ENCODE measurements at regions not wholly inside any gene's neighbourhood (a gene's known extent, or its start where the extent isn't known, plus 50 kb on each side); places are given as distances from the start of the nearest gene placed in this dataset.

DNA sequence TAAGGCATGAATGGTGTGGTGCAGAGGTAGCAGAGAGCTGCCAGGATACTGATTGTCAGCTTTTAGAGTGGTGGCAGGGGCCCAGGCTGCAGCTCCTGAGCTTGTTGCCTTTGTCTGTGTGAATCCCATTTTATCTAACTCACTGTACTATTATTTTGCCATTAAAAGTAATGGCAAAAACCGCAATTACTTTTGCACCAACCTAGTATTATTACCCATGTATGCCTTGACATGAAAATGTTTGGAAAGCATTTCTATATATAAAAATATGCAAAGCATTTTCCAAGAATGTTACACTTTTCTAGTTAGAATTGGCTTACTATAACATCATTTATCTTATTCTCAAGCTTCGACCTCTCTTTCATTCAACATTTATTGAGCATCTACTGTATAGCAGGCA is 308.1 kb upstream of the MYOCD start:
- no peaks in the 10 kb centered on the region for H3K36me3 ChIP-seq
- H3K4me1 ChIP-seq = no peaks in the 10 kb centered on the region
- H3K27me3 ChIP-seq = no peaks in the 10 kb centered on the region
- no peaks in the 10 kb centered on the region for H3K9me3 ChIP-seq
- no peak overlapping the region for H3K27ac ChIP-seq
- DNase-seq (ENCODE audit: low spot score in 2 of 2) = no peak
- TF ChIP-seq POLR2AphosphoS5 (IDR thresholded peaks at IDR 0.05) (no peak), POLR2A (IDR thresholded peaks at IDR 0.05) (no peak)
- TF ChIP-seq, protein P1, sequence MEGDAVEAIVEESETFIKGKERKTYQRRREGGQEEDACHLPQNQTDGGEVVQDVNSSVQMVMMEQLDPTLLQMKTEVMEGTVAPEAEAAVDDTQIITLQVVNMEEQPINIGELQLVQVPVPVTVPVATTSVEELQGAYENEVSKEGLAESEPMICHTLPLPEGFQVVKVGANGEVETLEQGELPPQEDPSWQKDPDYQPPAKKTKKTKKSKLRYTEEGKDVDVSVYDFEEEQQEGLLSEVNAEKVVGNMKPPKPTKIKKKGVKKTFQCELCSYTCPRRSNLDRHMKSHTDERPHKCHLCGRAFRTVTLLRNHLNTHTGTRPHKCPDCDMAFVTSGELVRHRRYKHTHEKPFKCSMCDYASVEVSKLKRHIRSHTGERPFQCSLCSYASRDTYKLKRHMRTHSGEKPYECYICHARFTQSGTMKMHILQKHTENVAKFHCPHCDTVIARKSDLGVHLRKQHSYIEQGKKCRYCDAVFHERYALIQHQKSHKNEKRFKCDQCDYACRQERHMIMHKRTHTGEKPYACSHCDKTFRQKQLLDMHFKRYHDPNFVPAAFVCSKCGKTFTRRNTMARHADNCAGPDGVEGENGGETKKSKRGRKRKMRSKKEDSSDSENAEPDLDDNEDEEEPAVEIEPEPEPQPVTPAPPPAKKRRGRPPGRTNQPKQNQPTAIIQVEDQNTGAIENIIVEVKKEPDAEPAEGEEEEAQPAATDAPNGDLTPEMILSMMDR (IDR thresholded peaks at IDR 0.05) = no peak
- H3K4me3 ChIP-seq = no peak overlapping the region
- 88% methylated on average over 2 of the region's 2 CpGs for WGBS

DNA sequence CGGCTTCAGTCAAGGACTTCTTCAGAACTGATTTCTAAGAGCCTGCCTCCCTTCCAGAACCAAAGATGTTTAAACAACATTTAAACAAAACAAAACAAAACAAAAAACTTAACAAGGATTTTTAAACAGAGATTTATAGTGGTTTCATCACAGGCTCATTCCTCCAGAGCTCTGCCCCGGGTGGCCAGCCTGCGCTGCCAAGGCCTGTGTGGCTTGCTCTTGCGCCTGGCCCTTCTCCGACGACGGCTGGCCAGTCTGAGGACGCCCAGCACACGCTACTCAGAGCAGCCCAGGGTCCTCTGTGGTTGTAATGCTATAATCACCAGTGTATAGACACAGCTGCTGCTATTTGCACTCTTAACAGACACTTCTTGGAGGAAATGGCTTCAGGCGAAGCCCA is 307.2 kb upstream of the MYOCD start:
- Histone ChIP-seq H3K27ac (no peak overlapping the region), H3K9me3 (no peaks in the 10 kb centered on the region), H3K4me3 (no peak overlapping the region), H3K36me3 (no peaks in the 10 kb centered on the region), H3K4me1 (no peaks in the 10 kb centered on the region), H3K27me3 (no peaks in the 10 kb centered on the region)
- TF ChIP-seq POLR2AphosphoS5 (IDR thresholded peaks at IDR 0.05) (no peak), EP300 (IDR thresholded peaks at IDR 0.05) (no peak), POLR2A (IDR thresholded peaks at IDR 0.05) (no peak)
- TF ChIP-seq, protein P1 (IDR thresholded peaks at IDR 0.05) = no peak
- DNase-seq (ENCODE audit: low spot score in 2 of 2) = no peak
- 75% methylated on average over 10 of the region's 10 CpGs for WGBS

DNA sequence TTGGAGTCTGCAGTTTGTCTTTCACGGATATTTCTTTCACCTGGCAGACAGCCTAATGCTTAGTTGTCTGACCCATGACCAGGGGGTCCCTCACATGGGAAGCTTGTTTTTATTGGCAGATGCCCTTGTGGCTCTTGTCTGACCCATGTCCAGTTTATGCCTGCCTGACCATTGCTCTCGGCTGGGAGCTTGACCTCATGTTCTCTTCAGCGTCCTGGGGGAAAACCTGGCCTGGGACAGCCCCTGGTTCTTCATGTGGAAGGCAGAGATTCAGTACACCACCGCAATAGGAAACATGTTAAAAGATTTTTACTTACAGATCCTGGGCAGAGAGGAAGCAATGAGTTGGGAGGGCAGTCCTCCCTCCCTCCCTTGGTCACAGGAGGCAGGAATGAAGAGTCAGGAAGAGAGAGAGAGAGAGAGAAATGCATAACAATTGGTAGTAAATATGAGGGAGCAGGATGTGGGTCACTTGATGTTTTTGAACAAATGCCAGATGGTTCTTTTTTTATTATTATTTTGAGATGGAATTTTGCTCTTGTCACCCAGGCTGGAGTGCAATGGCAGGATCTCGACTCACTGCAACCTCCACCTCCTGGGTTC is 302.7 kb upstream of the MYOCD start:
- H3K27me3 ChIP-seq = no peaks in the 10 kb centered on the region
- DNase-seq (ENCODE audit: low spot score in 2 of 2) = no peak
- TF ChIP-seq POLR2A (IDR thresholded peaks at IDR 0.05) (no peak), POLR2AphosphoS5 (IDR thresholded peaks at IDR 0.05) (no peak), EP300 (IDR thresholded peaks at IDR 0.05) (no peak)
- TF ChIP-seq, protein P1 (IDR thresholded peaks at IDR 0.05) = no peak
- 63% methylated on average over 5 of the region's 5 CpGs for WGBS
- H3K4me1 ChIP-seq = no peaks in the 10 kb centered on the region
- H3K4me3 ChIP-seq = no peak overlapping the region
- no peaks in the 10 kb centered on the region for H3K9me3 ChIP-seq
- no peak overlapping the region for H3K27ac ChIP-seq
- no peaks in the 10 kb centered on the region for H3K36me3 ChIP-seq

DNA sequence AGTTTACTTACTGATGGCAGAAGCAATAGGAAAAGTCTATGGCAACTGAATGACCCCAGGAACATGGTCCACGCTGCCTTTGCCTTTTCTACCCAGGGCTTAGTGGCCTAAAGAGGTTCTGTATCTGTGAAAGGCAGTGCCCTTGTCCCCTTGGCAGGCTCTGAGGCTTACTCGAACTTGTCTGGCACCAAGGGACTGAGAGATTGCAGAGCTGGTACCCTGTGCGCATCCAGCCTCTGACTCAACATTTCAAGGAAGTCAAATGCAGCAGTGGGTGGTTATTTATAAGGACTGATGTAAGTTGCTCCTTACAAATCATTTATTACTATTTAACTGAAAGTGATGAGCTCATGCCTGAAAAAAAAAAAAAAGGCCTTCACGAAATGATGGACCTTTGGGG is 299.9 kb upstream of the MYOCD start:
- 69% methylated on average over 4 of the region's 4 CpGs for WGBS
- H3K9me3 ChIP-seq = no peaks in the 10 kb centered on the region

DNA sequence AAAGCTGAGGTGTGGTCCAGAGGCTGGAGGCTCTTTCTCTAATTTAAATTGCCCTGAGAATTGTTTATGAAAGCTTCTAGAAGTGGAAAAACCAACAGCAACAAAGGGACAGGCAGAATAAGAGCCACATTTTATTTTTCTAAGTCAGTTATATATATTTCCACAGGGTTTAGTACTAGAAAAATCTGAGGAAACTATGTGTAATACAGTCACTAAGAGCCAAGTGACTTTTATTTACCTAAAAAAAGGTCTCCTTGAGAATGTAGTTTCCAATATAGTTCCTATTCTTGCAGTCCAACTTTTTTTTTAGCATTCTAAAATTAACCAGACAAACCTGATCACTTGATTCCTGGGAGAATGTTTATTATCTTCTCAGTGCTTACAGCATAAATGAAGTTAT is 296.6 kb upstream of the MYOCD start:
- DNase-seq (ENCODE audit: low spot score in 2 of 2) = no peak
- H3K27me3 ChIP-seq = no peaks in the 10 kb centered on the region
- TF ChIP-seq POLR2A (IDR thresholded peaks at IDR 0.05) = no peak
- TF ChIP-seq POLR2AphosphoS5 (IDR thresholded peaks at IDR 0.05) = no peak
- no peak for TF ChIP-seq EP300 (IDR thresholded peaks at IDR 0.05)
- TF ChIP-seq, protein P1 (IDR thresholded peaks at IDR 0.05) = no peak
- no peak overlapping the region for H3K27ac ChIP-seq
- no peak overlapping the region for H3K4me3 ChIP-seq
- H3K4me1 ChIP-seq = no peaks in the 10 kb centered on the region
- no peaks in the 10 kb centered on the region for H3K36me3 ChIP-seq
- H3K9me3 ChIP-seq = no peaks in the 10 kb centered on the region

More for the DNA sequence above, 299.9 kb upstream of the MYOCD start:
- Histone ChIP-seq H3K4me1 (no peaks in the 10 kb centered on the region), H3K27me3 (no peaks in the 10 kb centered on the region), H3K36me3 (no peaks in the 10 kb centered on the region), H3K27ac (no peak overlapping the region), H3K4me3 (no peak overlapping the region)
- no peak for DNase-seq (ENCODE audit: low spot score in 2 of 2)
- TF ChIP-seq POLR2A (IDR thresholded peaks at IDR 0.05) = no peak
- TF ChIP-seq EP300 (IDR thresholded peaks at IDR 0.05) = no peak
- TF ChIP-seq POLR2AphosphoS5 (IDR thresholded peaks at IDR 0.05) = no peak
- TF ChIP-seq, protein P1 (IDR thresholded peaks at IDR 0.05) = no peak

Measured in suprapubic skin (tissue), 4 donors.